H1 (cell line): ENCODE measurements at regions not wholly inside any gene's neighbourhood (a gene's known extent, or its start where the extent isn't known, plus 50 kb on each side); places are given as distances from the start of the nearest gene placed in this dataset.

Experiments used
- CTCF ChIA-PET: fragments of 300-600 bp; sonication (Branson Sonifier 250); formaldehyde crosslinking; loops from one replicate; lab custom pipeline; 2021; ENCODE audit not compliant: partially characterized antibody; lab: Charles Lee
- POLR2A ChIA-PET: fragments of 300-600 bp; sonication (Branson Sonifier 250); formaldehyde crosslinking; loops from one replicate; lab custom pipeline; 2021; ENCODE audit warnings: inconsistent platforms; ENCODE audit not compliant: partially characterized antibody; lab: Charles Lee
- DNase-seq, 2 experiments: peaks; one replicate each; pipeline versions ENCODE4 v3.0.0 to v3.0.0-alpha.2; 2010 to 2022; ENCODE audit warnings: low spot score in 2 of 2, low read depth in 1 of 2, mixed read lengths in 1 of 2
- FAIRE-seq: peaks from 2 replicates; lab custom pipeline; 2011; peaks lifted over from hg19 to GRCh38; lab: Jason Lieb, UNC
- H2AFZ ChIP-seq: 2 replicates; pipeline ENCODE4 v1.8.1; 2012; ENCODE audit warnings: low read length, inconsistent platforms
- H2AK5ac ChIP-seq: 2 replicates; pipeline ENCODE4 v1.6.1; 2013; ENCODE audit warnings: low read depth, low read length
- H2BK120ac ChIP-seq: replicated peaks from 2 replicates; pipeline ENCODE3; 2013; ENCODE audit warnings: low read depth, low read length, inconsistent platforms
- H2BK12ac ChIP-seq: 2 replicates; pipeline ENCODE4 v1.6.1; 2013; ENCODE audit warnings: low read depth, low read length
- H2BK15ac ChIP-seq: 2 replicates; pipeline ENCODE4 v1.6.1; 2013; ENCODE audit warnings: low read length
- H2BK20ac ChIP-seq: 2 replicates; pipeline ENCODE4 v1.6.1; 2013; ENCODE audit warnings: low read length
- H2BK5ac ChIP-seq: 2 replicates; pipeline ENCODE4 v1.6.1; 2013; ENCODE audit warnings: low read depth, low read length
- H3K14ac ChIP-seq: 2 replicates; pipeline ENCODE4 v1.6.1; 2013; ENCODE audit warnings: inconsistent platforms; ENCODE audit not compliant: insufficient read length
- H3K18ac ChIP-seq: 2 replicates; pipeline ENCODE4 v1.6.1; 2013; ENCODE audit warnings: low read length; ENCODE audit errors: extremely low read depth
- H3K23ac ChIP-seq: 2 replicates; pipeline ENCODE4 v1.6.1; 2013; ENCODE audit warnings: inconsistent platforms; ENCODE audit not compliant: insufficient read length
- H3K23me2 ChIP-seq: 2 replicates; pipeline ENCODE4 v1.6.1; 2013; ENCODE audit warnings: low read depth, low read length
- H3K27ac ChIP-seq: 2 replicates; pipeline ENCODE4 v1.6.1; 2011; ENCODE audit warnings: low read depth, low read length, inconsistent platforms
- H3K27me3 ChIP-seq, 4 experiments: replicated peaks in 1 of 4; 1 replicate in 1 of 4; 2 replicates in 3 of 4; pipeline versions ENCODE4 v1.6.1 to v1.8.1; 2011 to 2013; ENCODE audit warnings: low read length in 3 of 4, mild to moderate bottlenecking in 3 of 4, inconsistent platforms in 2 of 4, mixed read lengths in 2 of 4, moderate library complexity in 1 of 4; ENCODE audit not compliant: control insufficient read depth in 3 of 4, insufficient read depth in 3 of 4; ENCODE audit errors: extremely low read depth in 1 of 4
- H3K36me3 ChIP-seq, 4 experiments: 2 replicates each; pipeline versions ENCODE4 v1.6.1 to v1.8.1; 2011 to 2013; ENCODE audit warnings: mild to moderate bottlenecking in 4 of 4, low read length in 3 of 4, moderate library complexity in 2 of 4, control low read depth in 1 of 4, inconsistent platforms in 1 of 4; ENCODE audit not compliant: insufficient read depth in 4 of 4, control insufficient read depth in 2 of 4
- H3K4ac ChIP-seq: replicated peaks from 2 replicates; pipeline ENCODE3; 2013; ENCODE audit warnings: low read length, low read depth, mixed read lengths, inconsistent platforms; ENCODE audit not compliant: insufficient read length
- H3K4me1 ChIP-seq, 4 experiments: replicated peaks in 1 of 4; 1 replicate in 1 of 4; 2 replicates in 3 of 4; pipeline versions ENCODE4 v1.6.1 to v1.8.1; 2011 to 2013; ENCODE audit warnings: low read length in 3 of 4, inconsistent platforms in 2 of 4, mixed read lengths in 1 of 4; ENCODE audit not compliant: insufficient read depth in 4 of 4, control insufficient read depth in 3 of 4
- H3K4me2 ChIP-seq, 2 experiments: 2 replicates each; pipeline versions ENCODE4 v1.6.1 to v1.8.1; 2011 to 2013; ENCODE audit warnings: low read depth in 2 of 2, low read length in 2 of 2, control low read depth in 1 of 2, inconsistent platforms in 1 of 2, mild to moderate bottlenecking in 1 of 2; ENCODE audit not compliant: insufficient read depth in 1 of 2
- H3K4me3 ChIP-seq, 4 experiments: fragments of 200-600, 300-600 bp in 1 of 4; sonication (generic), shearing (Covaris generic), sonication (Bioruptor Twin) in 1 of 4; 2 replicates each; pipeline versions ENCODE4 v1.5.1 to v1.8.1; 2011 to 2016; ENCODE audit warnings: low read length in 4 of 4, low read depth in 3 of 4, control low read depth in 2 of 4, inconsistent platforms in 2 of 4, mild to moderate bottlenecking in 2 of 4, mixed read lengths in 1 of 4, moderate library complexity in 1 of 4; ENCODE audit not compliant: insufficient read depth in 2 of 4; ENCODE audit errors: extremely low read depth in 1 of 4
- H3K56ac ChIP-seq: replicated peaks from 2 replicates; pipeline ENCODE3; 2013; ENCODE audit warnings: low read depth, mild to moderate bottlenecking, mixed read lengths, low read length, inconsistent platforms; ENCODE audit not compliant: insufficient read length
- H3K79me1 ChIP-seq: 2 replicates; pipeline ENCODE4 v1.6.1; 2013; ENCODE audit warnings: low read depth, low read length, control low read depth
- H3K79me2 ChIP-seq, 2 experiments: 2 replicates each; pipeline versions ENCODE4 v1.6.1 to v1.8.1; 2012 to 2013; ENCODE audit warnings: low read length in 2 of 2, mild to moderate bottlenecking in 2 of 2, inconsistent platforms in 1 of 2; ENCODE audit not compliant: insufficient read depth in 2 of 2, control insufficient read depth in 1 of 2
- H3K9ac ChIP-seq, 4 experiments: replicated peaks in 1 of 4; 1 replicate in 1 of 4; 2 replicates in 3 of 4; pipeline versions ENCODE4 v1.6.1 to v1.8.1; 2011 to 2013; ENCODE audit warnings: low read depth in 3 of 4, low read length in 3 of 4, control low read depth in 2 of 4, mild to moderate bottlenecking in 2 of 4, moderate library complexity in 2 of 4, inconsistent platforms in 1 of 4; ENCODE audit errors: extremely low read depth in 1 of 4
- H3K9me3 ChIP-seq, 2 experiments: 2 replicates each; pipeline versions ENCODE4 v1.6.1 to v1.8.1; 2012 to 2013; ENCODE audit warnings: mild to moderate bottlenecking in 2 of 2, moderate library complexity in 2 of 2, control low read depth in 1 of 2, inconsistent platforms in 1 of 2, low read depth in 1 of 2, low read length in 1 of 2, mixed read lengths in 1 of 2; ENCODE audit not compliant: insufficient read depth in 2 of 2
- H4K20me1 ChIP-seq, 2 experiments: replicated peaks in 1 of 2; 2 replicates each; pipeline versions ENCODE3 to v1.8.1; 2011 to 2013; ENCODE audit warnings: inconsistent platforms in 2 of 2, low read length in 2 of 2, mild to moderate bottlenecking in 1 of 2; ENCODE audit not compliant: insufficient read depth in 2 of 2, control insufficient read depth in 1 of 2
- H4K5ac ChIP-seq: 2 replicates; pipeline ENCODE4 v1.6.1; 2013; ENCODE audit warnings: low read length, low read depth, mixed read lengths, inconsistent platforms; ENCODE audit not compliant: insufficient read length
- H4K8ac ChIP-seq: 2 replicates; pipeline ENCODE4 v1.8.0; 2013; ENCODE audit warnings: mild to moderate bottlenecking, moderate library complexity, low read length, inconsistent platforms; ENCODE audit not compliant: insufficient read depth; ENCODE audit errors: extremely low read depth
- H4K91ac ChIP-seq: replicated peaks from 2 replicates; pipeline ENCODE3; 2013; ENCODE audit warnings: low read length, mixed read lengths, inconsistent platforms; ENCODE audit not compliant: insufficient read length
- CBX8 ChIP-seq: fragments of 300-800, 300-1000 bp; sonication (generic); IDR thresholded peaks from 2 replicates; pipeline ENCODE4 v1.7.1; 2016; ENCODE audit warnings: low read depth, low read length, borderline replicate concordance
- CHD1 ChIP-seq: IDR thresholded peaks from 2 replicates; pipeline ENCODE4 v1.6.1; 2012; ENCODE audit warnings: low read depth, low read length, improper control_type of control experiment
- CREB1 ChIP-seq: IDR thresholded peaks from 2 replicates; pipeline ENCODE4 v1.6.1; 2012; ENCODE audit warnings: inconsistent platforms
- CTBP2 ChIP-seq: IDR thresholded peaks from 2 replicates; pipeline ENCODE4 v1.7.0; 2011; ENCODE audit warnings: borderline replicate concordance, mild to moderate bottlenecking, moderate library complexity, mixed read lengths, low read length; ENCODE audit not compliant: insufficient read depth, insufficient read length
- EGR1 ChIP-seq: IDR thresholded peaks from 2 replicates; pipeline ENCODE4 v1.6.1; 2011; ENCODE audit warnings: low read depth, low read length, borderline replicate concordance
- HDAC2 ChIP-seq, 2 experiments: fragments of 300-600 bp in 1 of 2; sonication (generic) in 1 of 2; IDR thresholded peaks; 2 replicates each; pipeline ENCODE4 v1.6.1; 2011 to 2012; ENCODE audit warnings: low read depth in 2 of 2, low read length in 2 of 2, mild to moderate bottlenecking in 2 of 2, moderate library complexity in 2 of 2, borderline replicate concordance in 1 of 2, inconsistent platforms in 1 of 2
- JUND ChIP-seq: IDR thresholded peaks from 2 replicates; pipeline ENCODE4 v1.6.1; 2011; ENCODE audit warnings: mild to moderate bottlenecking, improper control_type of control experiment, low read length
- KDM5A ChIP-seq: fragments of 200-600 bp; IDR thresholded peaks from 2 replicates; pipeline ENCODE4 v1.7.1; 2012; ENCODE audit warnings: mild to moderate bottlenecking, low read length, inconsistent platforms, mixed read lengths
- MAFK ChIP-seq: IDR thresholded peaks from 2 replicates; pipeline ENCODE4 v1.6.1; 2012; ENCODE audit warnings: low read depth, mild to moderate bottlenecking, improper control_type of control experiment, low read length
- NRF1 ChIP-seq: IDR thresholded peaks from 2 replicates; pipeline ENCODE4 v1.6.1; 2011; ENCODE audit warnings: mild to moderate bottlenecking, low read depth, low read length, improper control_type of control experiment
- POU5F1 ChIP-seq: IDR thresholded peaks from 2 replicates; pipeline ENCODE4 v1.6.1; 2011; ENCODE audit warnings: low read depth, mild to moderate bottlenecking, low read length, moderate library complexity
- RBBP5 ChIP-seq: IDR thresholded peaks from 2 replicates; pipeline ENCODE4 v1.7.1; 2012; ENCODE audit warnings: low read depth, mild to moderate bottlenecking, inconsistent platforms, low read length, moderate library complexity, borderline replicate concordance
- RXRA ChIP-seq: IDR thresholded peaks from 2 replicates; pipeline ENCODE4 v1.6.1; 2011; ENCODE audit warnings: low read depth, mild to moderate bottlenecking, low read length, moderate library complexity; ENCODE audit not compliant: insufficient read depth
- SP1 ChIP-seq: IDR thresholded peaks from 2 replicates; pipeline ENCODE4 v1.6.1; 2011; ENCODE audit warnings: low read depth, low read length
- WGBS, 2 experiments: shearing (Covaris generic) in 1 of 2; methylation state at CpG; one replicate each; pipeline versions ENCODE4 v1.1.6 to v1.1.7; 2013 to 2015; ENCODE audit warnings: low lambda C conversion rate in 2 of 2, mixed read lengths in 2 of 2, inconsistent platforms in 1 of 2, low coverage in 1 of 2, missing lambda C conversion rate in 1 of 2; ENCODE audit not compliant: insufficient replicate concordance in 2 of 2, insufficient coverage in 1 of 2, insufficient read length in 1 of 2; ENCODE audit errors: extremely low coverage in 1 of 2, missing lambda C conversion rate in 1 of 2; 5-methylcytosine and 5-hydroxymethylcytosine counted together

GRCh38 chr16:55136356-55137150 lies 187.4 kb upstream of the IRX6 start:
- POLR2A ChIA-PET: no interaction called here
- H3K27me3 ChIP-seq: no peaks in the 10 kb centered on the region
- H3K4me1 ChIP-seq: peaks cover 0 to 2% (median 0%) of the 10 kb centered on the region in 4 experiments; a peak in 1 of 7 replicates
- TF ChIP-seq KDM5A: no peak
- TF ChIP-seq POU5F1: no peak
- TF ChIP-seq CBX8: no peak
- TF ChIP-seq HDAC2 (IDR thresholded peaks at IDR 0.05; ENCODE audit: borderline replicate concordance in 1 of 2, low read depth in 2 of 2, low read length in 2 of 2): no peak
- no peak for TF ChIP-seq NRF1
- TF ChIP-seq CHD1: no peak
- no peak for TF ChIP-seq JUND
- no peak for TF ChIP-seq RBBP5
- no peak for TF ChIP-seq RXRA
- no peak for TF ChIP-seq MAFK
- no peak for TF ChIP-seq CREB1
- no peak for TF ChIP-seq EGR1
- no peak for TF ChIP-seq CTBP2
- TF ChIP-seq SP1: no peak

More at GRCh38 chr16:55136356-55137150, 187.4 kb upstream of the IRX6 start:
- Histone ChIP-seq H4K8ac (no peak overlapping the region), H3K36me3 (no peaks in the 10 kb centered on the region), H2BK20ac (no peak overlapping the region), H2AFZ (no peak overlapping the region), H2AK5ac (no peak overlapping the region), H3K9ac (no peak overlapping the region), H3K23ac (no peak overlapping the region), H3K56ac (no peak overlapping the region), H3K27ac (no peak overlapping the region), H3K9me3 (no peaks in the 10 kb centered on the region), H3K4me2 (no peak overlapping the region), H2BK12ac (no peak overlapping the region), H4K20me1 (no peaks in the 10 kb centered on the region), H2BK120ac (no peak overlapping the region), H3K18ac (no peak overlapping the region), H3K79me1 (no peaks in the 10 kb centered on the region), H4K5ac (no peak overlapping the region), H2BK15ac (no peak overlapping the region), H4K91ac (no peak overlapping the region), H3K4ac (no peak overlapping the region), H2BK5ac (no peak overlapping the region), H3K14ac (no peak overlapping the region), H3K23me2 (no peaks in the 10 kb centered on the region), H3K4me3 (no peak overlapping the region), H3K79me2 (no peaks in the 10 kb centered on the region)
- no peak for DNase-seq
- 95% methylated on average over 1 of the region's 1 CpG; no CpG with 5 or more reads in 1 of the 2 experiments for WGBS, 2 experiments
- no peak for FAIRE-seq
- CTCF ChIA-PET: no interaction called here
